Fibroblast of skin of back (primary cell): ENCODE measurements at regions not wholly inside any gene's neighbourhood (a gene's known extent, or its start where the extent isn't known, plus 50 kb on each side); places are given as distances from the start of the nearest gene placed in this dataset.

Source experiments
- DNase-seq: peaks from one replicate; pipeline ENCODE4 v3.0.0-alpha.2; 2013

- DNase-seq: no peak
Observed at GRCh38 chr12:47306130-47306529, 226.4 kb upstream of the AMIGO2 start.

GRCh38 chr12:47305464-47305863 is 225.7 kb upstream of the AMIGO2 start:
- no peak for DNase-seq

- no peak for DNase-seq
Observed at GRCh38 chr12:47303995-47304560, 224.3 kb upstream of the AMIGO2 start.

GRCh38 chr12:47303207-47303606 is 223.4 kb upstream of the AMIGO2 start:
- DNase-seq: peak; percentile 97

GRCh38 chr12:47302111-47302671 is 222.4 kb upstream of the AMIGO2 start:
- peak; percentile 67 for DNase-seq

- DNase-seq: no peak
Observed at GRCh38 chr12:47299586-47299985, 219.8 kb upstream of the AMIGO2 start.

GRCh38 chr12:47297993-47298392 is 218.2 kb upstream of the AMIGO2 start:
- no peak for DNase-seq

GRCh38 chr12:47296828-47297227 is 217.1 kb upstream of the AMIGO2 start:
- no peak for DNase-seq

GRCh38 chr12:47293406-47293805 is 213.6 kb upstream of the AMIGO2 start:
- no peak for DNase-seq

- DNase-seq: no peak
Observed at GRCh38 chr12:47286676-47287075, 206.9 kb upstream of the AMIGO2 start.
